Smooth muscle cell of the brain vasculature (primary cell): ENCODE measurements at regions not wholly inside any gene's neighbourhood (a gene's known extent, or its start where the extent isn't known, plus 50 kb on each side); places are given as distances from the start of the nearest gene placed in this dataset.
A peak's percentile ranks its signal among the peaks of the same experiment; 100 is the strongest.
"Not testable (repeated sequence)": the region's sequence is repeated elsewhere in the genome, so short reads cannot be mapped to it uniquely, and the experiment has no call there.

Experiments used
- DNase-seq: peaks from one replicate; pipeline ENCODE4 v3.0.0-alpha.2; 2012; ENCODE audit warnings: low read depth, low spot score

GRCh38 chr17:20681746-20682722 is 102.5 kb downstream of the CDRT15L2 start:
- DNase-seq = not testable (repeated sequence)

GRCh38 chr17:20683651-20684229 is 104.2 kb downstream of the CDRT15L2 start:
- DNase-seq = not testable (repeated sequence)

- DNase-seq = not testable (repeated sequence)
These were observed 105.5 kb downstream of the CDRT15L2 start for GRCh38 chr17:20684975-20685374.

GRCh38 chr17:20687584-20687983 is 108.1 kb downstream of the CDRT15L2 start:
- not testable (repeated sequence) for DNase-seq

- DNase-seq = not testable (repeated sequence)
These were observed 109.7 kb downstream of the CDRT15L2 start for GRCh38 chr17:20689170-20689749.

GRCh38 chr17:20692706-20693105 is 113.2 kb downstream of the CDRT15L2 start:
- DNase-seq = not testable (repeated sequence)

- not testable (repeated sequence) for DNase-seq
These were observed 116.3 kb downstream of the CDRT15L2 start for GRCh38 chr17:20695871-20696270.

GRCh38 chr17:20698463-20699206 is 119.1 kb downstream of the CDRT15L2 start:
- not testable (repeated sequence) for DNase-seq

- DNase-seq = peak; percentile 54
These were observed 121.0 kb downstream of the CDRT15L2 start for GRCh38 chr17:20700528-20700927.

- not testable (repeated sequence) for DNase-seq
These were observed 121.8 kb downstream of the CDRT15L2 start for GRCh38 chr17:20701366-20701765.

GRCh38 chr17:20702692-20703091 is 123.2 kb downstream of the CDRT15L2 start:
- DNase-seq = no peak

GRCh38 chr17:20703781-20704180 is 124.3 kb downstream of the CDRT15L2 start:
- DNase-seq = no peak

GRCh38 chr17:20705186-20705585 is 125.7 kb downstream of the CDRT15L2 start:
- DNase-seq = not testable (repeated sequence)

GRCh38 chr17:20706751-20707373 is 127.3 kb downstream of the CDRT15L2 start:
- no peak for DNase-seq

GRCh38 chr17:20708821-20709220 is 129.3 kb downstream of the CDRT15L2 start:
- DNase-seq = not testable (repeated sequence)

GRCh38 chr17:20716481-20716880 is 137.0 kb downstream of the CDRT15L2 start:
- DNase-seq = not testable (repeated sequence)

GRCh38 chr17:20721171-20721570 is 141.6 kb downstream of the CDRT15L2 start:
- no peak for DNase-seq

GRCh38 chr17:20724391-20724790 is 144.9 kb downstream of the CDRT15L2 start:
- DNase-seq = not testable (repeated sequence)

- not testable (repeated sequence) for DNase-seq
These were observed 147.7 kb downstream of the CDRT15L2 start for GRCh38 chr17:20727201-20727600.

GRCh38 chr17:20728181-20728580 is 148.7 kb downstream of the CDRT15L2 start:
- DNase-seq = no peak

GRCh38 chr17:20731131-20731530 is 151.6 kb downstream of the CDRT15L2 start:
- DNase-seq = not testable (repeated sequence)
